H1 (cell line): ENCODE measurements at regions not wholly inside any gene's neighbourhood (a gene's known extent, or its start where the extent isn't known, plus 50 kb on each side); places are given as distances from the start of the nearest gene placed in this dataset.
"Not testable (repeated sequence)": the region's sequence is repeated elsewhere in the genome, so short reads cannot be mapped to it uniquely, and the experiment has no call there.

Experiments
- CTCF ChIA-PET: fragments of 300-600 bp; sonication (Branson Sonifier 250); formaldehyde crosslinking; loops from one replicate; lab custom pipeline; 2021; ENCODE audit not compliant: partially characterized antibody; lab: Charles Lee
- POLR2A ChIA-PET: fragments of 300-600 bp; sonication (Branson Sonifier 250); formaldehyde crosslinking; loops from one replicate; lab custom pipeline; 2021; ENCODE audit warnings: inconsistent platforms; ENCODE audit not compliant: partially characterized antibody; lab: Charles Lee
- DNase-seq, 2 experiments: peaks; one replicate each; pipeline versions ENCODE4 v3.0.0 to v3.0.0-alpha.2; 2010 to 2022; ENCODE audit warnings: low spot score in 2 of 2, low read depth in 1 of 2, mixed read lengths in 1 of 2
- FAIRE-seq: peaks from 2 replicates; lab custom pipeline; 2011; peaks lifted over from hg19 to GRCh38; lab: Jason Lieb, UNC
- H2AFZ ChIP-seq: 2 replicates; pipeline ENCODE4 v1.8.1; 2012; ENCODE audit warnings: low read length, inconsistent platforms
- H2AK5ac ChIP-seq: 2 replicates; pipeline ENCODE4 v1.6.1; 2013; ENCODE audit warnings: low read depth, low read length
- H2BK120ac ChIP-seq: replicated peaks from 2 replicates; pipeline ENCODE3; 2013; ENCODE audit warnings: low read depth, low read length, inconsistent platforms
- H2BK12ac ChIP-seq: 2 replicates; pipeline ENCODE4 v1.6.1; 2013; ENCODE audit warnings: low read depth, low read length
- H2BK15ac ChIP-seq: 2 replicates; pipeline ENCODE4 v1.6.1; 2013; ENCODE audit warnings: low read length
- H2BK20ac ChIP-seq: 2 replicates; pipeline ENCODE4 v1.6.1; 2013; ENCODE audit warnings: low read length
- H2BK5ac ChIP-seq: 2 replicates; pipeline ENCODE4 v1.6.1; 2013; ENCODE audit warnings: low read depth, low read length
- H3K14ac ChIP-seq: 2 replicates; pipeline ENCODE4 v1.6.1; 2013; ENCODE audit warnings: inconsistent platforms; ENCODE audit not compliant: insufficient read length
- H3K18ac ChIP-seq: 2 replicates; pipeline ENCODE4 v1.6.1; 2013; ENCODE audit warnings: low read length; ENCODE audit errors: extremely low read depth
- H3K23ac ChIP-seq: 2 replicates; pipeline ENCODE4 v1.6.1; 2013; ENCODE audit warnings: inconsistent platforms; ENCODE audit not compliant: insufficient read length
- H3K23me2 ChIP-seq: 2 replicates; pipeline ENCODE4 v1.6.1; 2013; ENCODE audit warnings: low read depth, low read length
- H3K27ac ChIP-seq: 2 replicates; pipeline ENCODE4 v1.6.1; 2011; ENCODE audit warnings: low read depth, low read length, inconsistent platforms
- H3K27me3 ChIP-seq, 4 experiments: replicated peaks in 1 of 4; 1 replicate in 1 of 4; 2 replicates in 3 of 4; pipeline versions ENCODE4 v1.6.1 to v1.8.1; 2011 to 2013; ENCODE audit warnings: low read length in 3 of 4, mild to moderate bottlenecking in 3 of 4, inconsistent platforms in 2 of 4, mixed read lengths in 2 of 4, moderate library complexity in 1 of 4; ENCODE audit not compliant: control insufficient read depth in 3 of 4, insufficient read depth in 3 of 4; ENCODE audit errors: extremely low read depth in 1 of 4
- H3K36me3 ChIP-seq, 4 experiments: 2 replicates each; pipeline versions ENCODE4 v1.6.1 to v1.8.1; 2011 to 2013; ENCODE audit warnings: mild to moderate bottlenecking in 4 of 4, low read length in 3 of 4, moderate library complexity in 2 of 4, control low read depth in 1 of 4, inconsistent platforms in 1 of 4; ENCODE audit not compliant: insufficient read depth in 4 of 4, control insufficient read depth in 2 of 4
- H3K4ac ChIP-seq: replicated peaks from 2 replicates; pipeline ENCODE3; 2013; ENCODE audit warnings: low read length, low read depth, mixed read lengths, inconsistent platforms; ENCODE audit not compliant: insufficient read length
- H3K4me1 ChIP-seq, 4 experiments: replicated peaks in 1 of 4; 1 replicate in 1 of 4; 2 replicates in 3 of 4; pipeline versions ENCODE4 v1.6.1 to v1.8.1; 2011 to 2013; ENCODE audit warnings: low read length in 3 of 4, inconsistent platforms in 2 of 4, mixed read lengths in 1 of 4; ENCODE audit not compliant: insufficient read depth in 4 of 4, control insufficient read depth in 3 of 4
- H3K4me2 ChIP-seq, 2 experiments: 2 replicates each; pipeline versions ENCODE4 v1.6.1 to v1.8.1; 2011 to 2013; ENCODE audit warnings: low read depth in 2 of 2, low read length in 2 of 2, control low read depth in 1 of 2, inconsistent platforms in 1 of 2, mild to moderate bottlenecking in 1 of 2; ENCODE audit not compliant: insufficient read depth in 1 of 2
- H3K4me3 ChIP-seq, 4 experiments: fragments of 200-600, 300-600 bp in 1 of 4; sonication (generic), shearing (Covaris generic), sonication (Bioruptor Twin) in 1 of 4; 2 replicates each; pipeline versions ENCODE4 v1.5.1 to v1.8.1; 2011 to 2016; ENCODE audit warnings: low read length in 4 of 4, low read depth in 3 of 4, control low read depth in 2 of 4, inconsistent platforms in 2 of 4, mild to moderate bottlenecking in 2 of 4, mixed read lengths in 1 of 4, moderate library complexity in 1 of 4; ENCODE audit not compliant: insufficient read depth in 2 of 4; ENCODE audit errors: extremely low read depth in 1 of 4
- H3K56ac ChIP-seq: replicated peaks from 2 replicates; pipeline ENCODE3; 2013; ENCODE audit warnings: low read depth, mild to moderate bottlenecking, mixed read lengths, low read length, inconsistent platforms; ENCODE audit not compliant: insufficient read length
- H3K79me1 ChIP-seq: 2 replicates; pipeline ENCODE4 v1.6.1; 2013; ENCODE audit warnings: low read depth, low read length, control low read depth
- H3K79me2 ChIP-seq, 2 experiments: 2 replicates each; pipeline versions ENCODE4 v1.6.1 to v1.8.1; 2012 to 2013; ENCODE audit warnings: low read length in 2 of 2, mild to moderate bottlenecking in 2 of 2, inconsistent platforms in 1 of 2; ENCODE audit not compliant: insufficient read depth in 2 of 2, control insufficient read depth in 1 of 2
- H3K9ac ChIP-seq, 4 experiments: replicated peaks in 1 of 4; 1 replicate in 1 of 4; 2 replicates in 3 of 4; pipeline versions ENCODE4 v1.6.1 to v1.8.1; 2011 to 2013; ENCODE audit warnings: low read depth in 3 of 4, low read length in 3 of 4, control low read depth in 2 of 4, mild to moderate bottlenecking in 2 of 4, moderate library complexity in 2 of 4, inconsistent platforms in 1 of 4; ENCODE audit errors: extremely low read depth in 1 of 4
- H3K9me3 ChIP-seq, 2 experiments: 2 replicates each; pipeline versions ENCODE4 v1.6.1 to v1.8.1; 2012 to 2013; ENCODE audit warnings: mild to moderate bottlenecking in 2 of 2, moderate library complexity in 2 of 2, control low read depth in 1 of 2, inconsistent platforms in 1 of 2, low read depth in 1 of 2, low read length in 1 of 2, mixed read lengths in 1 of 2; ENCODE audit not compliant: insufficient read depth in 2 of 2
- H4K20me1 ChIP-seq, 2 experiments: replicated peaks in 1 of 2; 2 replicates each; pipeline versions ENCODE3 to v1.8.1; 2011 to 2013; ENCODE audit warnings: inconsistent platforms in 2 of 2, low read length in 2 of 2, mild to moderate bottlenecking in 1 of 2; ENCODE audit not compliant: insufficient read depth in 2 of 2, control insufficient read depth in 1 of 2
- H4K5ac ChIP-seq: 2 replicates; pipeline ENCODE4 v1.6.1; 2013; ENCODE audit warnings: low read length, low read depth, mixed read lengths, inconsistent platforms; ENCODE audit not compliant: insufficient read length
- H4K8ac ChIP-seq: 2 replicates; pipeline ENCODE4 v1.8.0; 2013; ENCODE audit warnings: mild to moderate bottlenecking, moderate library complexity, low read length, inconsistent platforms; ENCODE audit not compliant: insufficient read depth; ENCODE audit errors: extremely low read depth
- H4K91ac ChIP-seq: replicated peaks from 2 replicates; pipeline ENCODE3; 2013; ENCODE audit warnings: low read length, mixed read lengths, inconsistent platforms; ENCODE audit not compliant: insufficient read length
- HDAC6 ChIP-seq: IDR thresholded peaks from one replicate; pipeline ENCODE4 v1.7.1; 2012; ENCODE audit warnings: low read depth, mild to moderate bottlenecking, inconsistent platforms, low read length, moderate library complexity
- WGBS, 2 experiments: shearing (Covaris generic) in 1 of 2; methylation state at CpG; one replicate each; pipeline versions ENCODE4 v1.1.6 to v1.1.7; 2013 to 2015; ENCODE audit warnings: low lambda C conversion rate in 2 of 2, mixed read lengths in 2 of 2, inconsistent platforms in 1 of 2, low coverage in 1 of 2, missing lambda C conversion rate in 1 of 2; ENCODE audit not compliant: insufficient replicate concordance in 2 of 2, insufficient coverage in 1 of 2, insufficient read length in 1 of 2; ENCODE audit errors: extremely low coverage in 1 of 2, missing lambda C conversion rate in 1 of 2; 5-methylcytosine and 5-hydroxymethylcytosine counted together

GRCh38 chr10:18906636-18907035 lies 142.0 kb upstream of the MALRD1 start (continued):
- no peak for TF ChIP-seq HDAC6

GRCh38 chr10:18917431-18917830 lies 131.2 kb upstream of the MALRD1 start:
- not testable (repeated sequence) for H4K91ac ChIP-seq

More at GRCh38 chr10:18917431-18917830, 131.2 kb upstream of the MALRD1 start:
- FAIRE-seq, DNase-seq, POLR2A ChIA-PET, H3K9ac ChIP-seq, H3K14ac ChIP-seq, H3K23me2 ChIP-seq, H3K56ac ChIP-seq, H4K8ac ChIP-seq, H2BK20ac ChIP-seq, H3K79me2 ChIP-seq, H2BK12ac ChIP-seq, H3K27me3 ChIP-seq, H3K18ac ChIP-seq, H2AK5ac ChIP-seq, H3K4me2 ChIP-seq, H3K36me3 ChIP-seq, H3K27ac ChIP-seq, H3K23ac ChIP-seq, H2BK120ac ChIP-seq, H4K20me1 ChIP-seq, H4K5ac ChIP-seq, H3K4me3 ChIP-seq, CTCF ChIA-PET, H3K4me1 ChIP-seq, H3K9me3 ChIP-seq, H2BK15ac ChIP-seq, H2BK5ac ChIP-seq, H3K79me1 ChIP-seq, H3K4ac ChIP-seq, H2AFZ ChIP-seq: not testable (repeated sequence)
- 94% methylated on average over 5 of the region's 9 CpGs; no CpG with 5 or more reads in 1 of the 2 experiments for WGBS, 2 experiments
